Fibroblast of lung (primary cell): ENCODE measurements at regions not wholly inside any gene's neighbourhood (a gene's known extent, or its start where the extent isn't known, plus 50 kb on each side); places are given as distances from the start of the nearest gene placed in this dataset.

Source experiments
- DNase-seq, 2 donors: peaks; one replicate each; pipeline versions ENCODE4 v3.0.0 to v3.0.0-alpha.2; 2010; ENCODE audit warnings: low read depth in 2 of 2
- H2AFZ ChIP-seq: 2 replicates; pipeline ENCODE4 v1.5.1; 2012; ENCODE audit warnings: low read length, control low read depth, inconsistent platforms
- H3K27ac ChIP-seq: 2 replicates; pipeline ENCODE4 v1.5.1; 2011; ENCODE audit warnings: low read length, control low read depth; ENCODE audit not compliant: insufficient read depth
- H3K27me3 ChIP-seq: 2 replicates; pipeline ENCODE4 v1.5.1; 2011; ENCODE audit warnings: mild to moderate bottlenecking, low read length; ENCODE audit not compliant: control insufficient read depth, insufficient read depth
- H3K36me3 ChIP-seq: 2 replicates; pipeline ENCODE4 v1.5.1; 2011; ENCODE audit warnings: low read length; ENCODE audit not compliant: control insufficient read depth, insufficient read depth
- H3K4me1 ChIP-seq: 2 replicates; pipeline ENCODE4 v1.5.1; 2011; ENCODE audit warnings: low read length; ENCODE audit not compliant: control insufficient read depth, insufficient read depth; ENCODE audit errors: extremely low read depth
- H3K4me2 ChIP-seq: 2 replicates; pipeline ENCODE4 v1.5.1; 2011; ENCODE audit warnings: low read length, control low read depth; ENCODE audit not compliant: insufficient read depth; ENCODE audit errors: extremely low read depth
- H3K4me3 ChIP-seq, 4 experiments: fragments of 200-600 bp in 1 of 4; sonication (generic) in 1 of 4; replicated peaks in 1 of 4; 2 replicates each; pipeline ENCODE4 v1.5.1; 2011 to 2016; ENCODE audit warnings: low read length in 4 of 4, low read depth in 3 of 4, mild to moderate bottlenecking in 3 of 4, control low read depth in 2 of 4, inconsistent platforms in 1 of 4, mixed read lengths in 1 of 4; ENCODE audit not compliant: insufficient read depth in 1 of 4; ENCODE audit errors: control extremely low read depth in 1 of 4
- H3K79me2 ChIP-seq: 2 replicates; pipeline ENCODE4 v1.5.1; 2012; ENCODE audit warnings: mild to moderate bottlenecking, low read length, inconsistent platforms; ENCODE audit not compliant: control insufficient read depth, insufficient read depth
- H3K9ac ChIP-seq: 2 replicates; pipeline ENCODE4 v1.5.1; 2011; ENCODE audit warnings: mild to moderate bottlenecking, low read length, control low read depth; ENCODE audit not compliant: insufficient read depth
- H3K9me3 ChIP-seq: 2 replicates; pipeline ENCODE4 v1.5.1; 2012; ENCODE audit warnings: low read depth, low read length; ENCODE audit not compliant: control insufficient read depth, insufficient read depth
- H4K20me1 ChIP-seq: 2 replicates; pipeline ENCODE4 v1.5.1; 2011; ENCODE audit warnings: low read length; ENCODE audit not compliant: control insufficient read depth, insufficient read depth; ENCODE audit errors: extremely low read depth
- EZH2 ChIP-seq: IDR thresholded peaks from 2 replicates; pipeline ENCODE4 v1.5.1; 2012; ENCODE audit warnings: low read length, control low read depth, mild to moderate bottlenecking; ENCODE audit errors: missing control alignments
- TF ChIP-seq, protein P1 (sequence below), 2 donors: IDR thresholded peaks in 1 of 2; conservative IDR thresholded peaks in 1 of 2; 1 replicate in 1 of 2; 2 replicates in 1 of 2; pipeline ENCODE4 v1.5.1; 2011 to 2012; ENCODE audit warnings: low read length in 2 of 2, control low read depth in 1 of 2, inconsistent platforms in 1 of 2, low read depth in 1 of 2, mild to moderate bottlenecking in 1 of 2

DNA sequence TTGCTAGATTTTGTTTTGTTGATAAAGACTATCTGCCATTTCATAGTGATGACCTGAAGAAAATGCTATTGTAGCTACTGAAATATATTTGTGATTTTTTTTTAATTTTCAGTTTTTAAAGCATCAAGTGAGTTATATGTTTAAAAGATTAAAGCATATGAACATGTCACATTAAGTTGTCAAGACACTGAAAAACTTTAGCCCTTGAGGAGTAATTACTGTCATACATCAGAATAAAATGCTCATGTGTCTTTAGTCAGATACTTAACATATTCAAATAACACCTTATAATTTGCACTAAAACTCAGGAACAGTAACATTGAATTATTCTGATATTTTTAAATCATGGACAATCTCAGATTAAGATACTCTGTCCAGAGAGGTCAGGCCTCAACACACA, 108.1 kb upstream of the ATXN7L3B start:
- H3K9me3 ChIP-seq: no peaks in the 10 kb centered on the region
- no peaks in the 10 kb centered on the region for H3K4me1 ChIP-seq
- H3K4me2 ChIP-seq: no peak overlapping the region
- H3K36me3 ChIP-seq: no peaks in the 10 kb centered on the region
- no peak for DNase-seq
- no peaks in the 10 kb centered on the region for H4K20me1 ChIP-seq
- no peaks in the 10 kb centered on the region for H3K27me3 ChIP-seq
- H2AFZ ChIP-seq: no peak overlapping the region
- H3K27ac ChIP-seq: no peak overlapping the region
- H3K9ac ChIP-seq: no peak overlapping the region
- H3K79me2 ChIP-seq: no peaks in the 10 kb centered on the region
- no peak overlapping the region for H3K4me3 ChIP-seq
- TF ChIP-seq, protein P1, sequence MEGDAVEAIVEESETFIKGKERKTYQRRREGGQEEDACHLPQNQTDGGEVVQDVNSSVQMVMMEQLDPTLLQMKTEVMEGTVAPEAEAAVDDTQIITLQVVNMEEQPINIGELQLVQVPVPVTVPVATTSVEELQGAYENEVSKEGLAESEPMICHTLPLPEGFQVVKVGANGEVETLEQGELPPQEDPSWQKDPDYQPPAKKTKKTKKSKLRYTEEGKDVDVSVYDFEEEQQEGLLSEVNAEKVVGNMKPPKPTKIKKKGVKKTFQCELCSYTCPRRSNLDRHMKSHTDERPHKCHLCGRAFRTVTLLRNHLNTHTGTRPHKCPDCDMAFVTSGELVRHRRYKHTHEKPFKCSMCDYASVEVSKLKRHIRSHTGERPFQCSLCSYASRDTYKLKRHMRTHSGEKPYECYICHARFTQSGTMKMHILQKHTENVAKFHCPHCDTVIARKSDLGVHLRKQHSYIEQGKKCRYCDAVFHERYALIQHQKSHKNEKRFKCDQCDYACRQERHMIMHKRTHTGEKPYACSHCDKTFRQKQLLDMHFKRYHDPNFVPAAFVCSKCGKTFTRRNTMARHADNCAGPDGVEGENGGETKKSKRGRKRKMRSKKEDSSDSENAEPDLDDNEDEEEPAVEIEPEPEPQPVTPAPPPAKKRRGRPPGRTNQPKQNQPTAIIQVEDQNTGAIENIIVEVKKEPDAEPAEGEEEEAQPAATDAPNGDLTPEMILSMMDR (conservative IDR thresholded peaks at IDR 0.05 in 1 of 2, IDR thresholded peaks at IDR 0.05 in 1 of 2; ENCODE audit: low read depth in 1 of 2, low read length in 2 of 2): no peak
- no peak for TF ChIP-seq EZH2

DNA sequence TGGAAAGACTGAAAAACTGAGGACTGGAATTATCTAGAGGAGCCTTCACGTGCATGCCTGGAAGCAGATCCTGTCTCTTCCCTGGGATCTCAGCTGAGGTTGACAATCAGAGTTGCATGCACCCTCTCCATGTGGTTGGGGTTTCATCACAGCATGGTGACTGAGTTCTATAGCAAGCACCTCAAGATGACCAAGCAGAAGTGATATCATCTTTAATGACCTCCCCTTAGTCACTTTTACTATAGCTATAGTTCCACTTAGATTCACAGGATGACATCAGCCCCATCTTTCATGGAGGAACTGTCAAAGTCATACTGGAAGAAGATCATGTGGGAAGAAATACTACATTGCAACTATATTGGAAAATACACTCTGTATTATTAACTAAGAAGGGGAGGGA, 105.8 kb upstream of the ATXN7L3B start:
- H3K27me3 ChIP-seq: no peaks in the 10 kb centered on the region
- no peaks in the 10 kb centered on the region for H4K20me1 ChIP-seq
- H3K36me3 ChIP-seq: no peaks in the 10 kb centered on the region
- H2AFZ ChIP-seq: no peak overlapping the region
- no peak overlapping the region for H3K4me2 ChIP-seq
- no peak overlapping the region for H3K27ac ChIP-seq
- TF ChIP-seq EZH2: no peak
- TF ChIP-seq, protein P1 (conservative IDR thresholded peaks at IDR 0.05 in 1 of 2, IDR thresholded peaks at IDR 0.05 in 1 of 2; ENCODE audit: low read depth in 1 of 2, low read length in 2 of 2): no peak
- H3K4me1 ChIP-seq: no peaks in the 10 kb centered on the region
- no peaks in the 10 kb centered on the region for H3K9me3 ChIP-seq
- H3K4me3 ChIP-seq: no peak overlapping the region
- H3K79me2 ChIP-seq: no peaks in the 10 kb centered on the region
- no peak overlapping the region for H3K9ac ChIP-seq
- no peak for DNase-seq

DNA sequence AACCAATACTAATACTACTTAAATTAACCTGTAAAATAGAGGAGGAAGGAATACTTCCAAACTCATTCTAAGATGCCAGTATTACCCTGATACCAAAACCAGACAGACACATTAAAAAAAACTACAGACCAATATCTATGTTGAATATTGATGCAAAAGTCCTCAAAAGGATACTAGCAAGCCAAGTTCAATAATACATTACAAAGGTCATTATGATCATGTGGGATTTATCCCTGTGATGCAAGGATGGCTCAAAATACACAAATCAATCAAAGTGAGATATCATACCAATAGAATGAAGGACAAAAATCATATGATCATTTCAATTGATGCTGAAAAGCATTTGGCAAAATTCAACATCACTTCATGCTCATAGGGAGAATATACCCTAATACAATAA, 97.2 kb upstream of the ATXN7L3B start:
- H3K9me3 ChIP-seq: no peaks in the 10 kb centered on the region
- H3K4me2 ChIP-seq: no peak overlapping the region
- H3K27ac ChIP-seq: no peak overlapping the region
- no peaks in the 10 kb centered on the region for H3K27me3 ChIP-seq
- H3K36me3 ChIP-seq: no peaks in the 10 kb centered on the region
- no peaks in the 10 kb centered on the region for H3K79me2 ChIP-seq
- TF ChIP-seq, protein P1 (conservative IDR thresholded peaks at IDR 0.05 in 1 of 2, IDR thresholded peaks at IDR 0.05 in 1 of 2; ENCODE audit: low read depth in 1 of 2, low read length in 2 of 2): no peak
- no peak for TF ChIP-seq EZH2
- no peaks in the 10 kb centered on the region for H4K20me1 ChIP-seq
- no peaks in the 10 kb centered on the region for H3K4me1 ChIP-seq
- DNase-seq: no peak
- no peak overlapping the region for H2AFZ ChIP-seq
- no peak overlapping the region for H3K9ac ChIP-seq
- H3K4me3 ChIP-seq: no peak overlapping the region
